SK-N-MC (cell line): ENCODE measurements at regions not wholly inside any gene's neighbourhood (a gene's known extent, or its start where the extent isn't known, plus 50 kb on each side); places are given as distances from the start of the nearest gene placed in this dataset.

Source experiments
- EZH2 ChIP-seq: fragments of 200-600 bp; sonication (generic); IDR thresholded peaks from one replicate; pipeline ENCODE4 v1.6.1; 2017; ENCODE audit warnings: antibody characterized with exemption
- POLR2AphosphoS5 ChIP-seq: IDR thresholded peaks from 2 replicates; pipeline ENCODE4 v1.6.1; 2012; ENCODE audit warnings: mild to moderate bottlenecking, low read depth, low read length, borderline replicate concordance

DNA sequence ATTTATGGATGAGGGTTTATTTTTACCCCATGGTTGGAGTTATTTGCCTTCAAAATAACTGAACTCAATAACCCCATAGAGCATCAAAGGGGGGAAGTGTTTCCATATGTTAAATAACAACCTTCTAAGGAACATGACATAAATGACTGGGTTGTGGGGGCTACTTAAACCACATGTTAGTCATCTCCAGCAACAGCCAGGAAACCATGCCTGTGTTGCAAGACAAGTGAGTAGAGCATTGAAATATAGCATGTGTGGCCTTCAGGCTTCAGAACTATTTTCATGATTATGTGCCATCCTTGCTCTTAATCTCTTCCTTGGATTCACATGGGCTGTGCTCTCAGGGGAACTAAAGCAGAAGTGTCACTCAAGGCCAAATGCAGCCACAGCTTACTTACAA, 431.2 kb downstream of the AGTPBP1 start:
- TF ChIP-seq POLR2AphosphoS5 (no peak), EZH2 (no peak)
